A673 (cell line): ENCODE measurements at regions not wholly inside any gene's neighbourhood (a gene's known extent, or its start where the extent isn't known, plus 50 kb on each side); places are given as distances from the start of the nearest gene placed in this dataset.

Experiments
- BruUV-seq: library from RNA; stranded (reverse); fragments of 400-500 nt; replicated peaks from 2 replicates; lab custom pipeline; 2021; lab: Mats Ljungman, UMichigan
- CTCF ChIA-PET: fragments of 300-600 bp; sonication (Branson Sonifier 250); formaldehyde crosslinking; loops from one replicate; lab custom pipeline; 2022; ENCODE audit warnings: antibody characterized with exemption; lab: Charles Lee
- POLR2A ChIA-PET: fragments of 300-600 bp; sonication (Branson Sonifier 250); formaldehyde crosslinking; loops from one replicate; lab custom pipeline; 2022; ENCODE audit warnings: antibody characterized with exemption; ENCODE audit not compliant: low non-redundant PET; lab: Charles Lee
- DNase-seq: peaks from one replicate; pipeline ENCODE4 v3.0.0-alpha.2; 2015; ENCODE audit warnings: low spot score
- H3K27ac ChIP-seq: fragments of 200-600 bp; sonication (generic); 2 replicates; pipeline ENCODE4 v1.5.1; 2016; ENCODE audit warnings: mixed run types, low read depth, mild to moderate bottlenecking, mixed read lengths, antibody characterized with exemption, low read length; ENCODE audit not compliant: poor library complexity, severe bottlenecking
- H3K27me3 ChIP-seq: fragments of 200-600 bp; sonication (generic); replicated peaks from 2 replicates; pipeline ENCODE4 v1.6.1; 2017; ENCODE audit warnings: mixed run types, low read depth, mild to moderate bottlenecking, mixed read lengths, antibody characterized with exemption, low read length; ENCODE audit not compliant: insufficient read depth, poor library complexity
- H3K36me3 ChIP-seq: fragments of 200-600 bp; sonication (generic); 2 replicates; pipeline ENCODE4 v1.6.1; 2016; ENCODE audit warnings: mixed run types, mild to moderate bottlenecking, mixed read lengths, antibody characterized with exemption, low read length; ENCODE audit not compliant: insufficient read depth, poor library complexity, severe bottlenecking
- H3K4me1 ChIP-seq: fragments of 200-600 bp; sonication (generic); 2 replicates; pipeline ENCODE4 v1.6.1; 2017; ENCODE audit warnings: mixed run types, mild to moderate bottlenecking, mixed read lengths, antibody characterized with exemption, low read length; ENCODE audit not compliant: insufficient read depth, poor library complexity, severe bottlenecking
- H3K4me3 ChIP-seq: fragments of 200-600 bp; sonication (generic); 2 replicates; pipeline ENCODE4 v1.5.1; 2016; ENCODE audit warnings: low read depth, mixed run types, mild to moderate bottlenecking, mixed read lengths, low read length; ENCODE audit not compliant: poor library complexity, severe bottlenecking
- H3K9me3 ChIP-seq: fragments of 200-600 bp; sonication (generic); 2 replicates; pipeline ENCODE4 v1.6.1; 2016; ENCODE audit warnings: mixed run types, low read depth, mild to moderate bottlenecking, mixed read lengths, antibody characterized with exemption, low read length; ENCODE audit not compliant: poor library complexity, severe bottlenecking
- CTCF ChIP-seq: fragments of 300-800, 200-600 bp; sonication (generic); conservative IDR thresholded peaks from 2 replicates; pipeline ENCODE4 v1.5.1; 2017; ENCODE audit warnings: low read depth, mild to moderate bottlenecking, antibody characterized with exemption, low read length, moderate library complexity, mixed read lengths
- EZH2 ChIP-seq: fragments of 200-600 bp; sonication (generic); IDR thresholded peaks from 2 replicates; pipeline ENCODE4 v1.6.1; 2017; ENCODE audit warnings: borderline replicate concordance, low read depth, mild to moderate bottlenecking, mixed read lengths, antibody characterized with exemption, low read length; ENCODE audit not compliant: poor library complexity, severe bottlenecking
- intact Hi-C: fragments of 100-400 bp; cut with micrococcal nuclease; formaldehyde crosslinking; loops from one replicate; pipeline ENCODE4 v1.10.0; 2022; ENCODE audit not compliant: unreplicated experiment

- ChIA-PET POLR2A (no interaction called here), CTCF (no interaction called here)
- Histone ChIP-seq H3K27me3 (no peaks in the 10 kb centered on the region), H3K9me3 (no peaks in the 10 kb centered on the region), H3K4me1 (no peaks in the 10 kb centered on the region), H3K4me3 (no peak overlapping the region), H3K36me3 (no peaks in the 10 kb centered on the region), H3K27ac (no peak overlapping the region)
- TF ChIP-seq EZH2 (no peak), CTCF (no peak)
- intact Hi-C loops = no loop called here
- no peak for DNase-seq
- BruUV-seq = no TSS peak
These were observed 421.7 kb upstream of the CHRM3 start for GRCh38 chr1:238964631-238965030.

GRCh38 chr1:238962941-238963340 lies 423.4 kb upstream of the CHRM3 start:
- Histone ChIP-seq H3K9me3 (no peaks in the 10 kb centered on the region), H3K27me3 (no peaks in the 10 kb centered on the region), H3K4me3 (no peak overlapping the region), H3K4me1 (no peaks in the 10 kb centered on the region), H3K27ac (no peak overlapping the region), H3K36me3 (no peaks in the 10 kb centered on the region)
- ChIA-PET CTCF (no interaction called here), POLR2A (no interaction called here)
- TF ChIP-seq CTCF = no peak
- no peak for TF ChIP-seq EZH2
- DNase-seq = no peak
- BruUV-seq = no TSS peak
- intact Hi-C loops = no loop called here

GRCh38 chr1:238961790-238962189 lies 424.6 kb upstream of the CHRM3 start:
- ChIA-PET POLR2A (no interaction called here), CTCF (no interaction called here)
- Histone ChIP-seq H3K4me1 (no peaks in the 10 kb centered on the region), H3K36me3 (no peaks in the 10 kb centered on the region), H3K27ac (no peak overlapping the region), H3K9me3 (no peaks in the 10 kb centered on the region), H3K27me3 (no peaks in the 10 kb centered on the region), H3K4me3 (no peak overlapping the region)
- intact Hi-C loops = no loop called here
- BruUV-seq = no TSS peak
- no peak for TF ChIP-seq EZH2
- no peak for TF ChIP-seq CTCF
- DNase-seq = no peak
